ENCODE measurements at regions not wholly inside any gene's neighbourhood (a gene's known extent, or its start where the extent isn't known, plus 50 kb on each side); places are given as distances from the start of the nearest gene placed in this dataset.

DNA sequence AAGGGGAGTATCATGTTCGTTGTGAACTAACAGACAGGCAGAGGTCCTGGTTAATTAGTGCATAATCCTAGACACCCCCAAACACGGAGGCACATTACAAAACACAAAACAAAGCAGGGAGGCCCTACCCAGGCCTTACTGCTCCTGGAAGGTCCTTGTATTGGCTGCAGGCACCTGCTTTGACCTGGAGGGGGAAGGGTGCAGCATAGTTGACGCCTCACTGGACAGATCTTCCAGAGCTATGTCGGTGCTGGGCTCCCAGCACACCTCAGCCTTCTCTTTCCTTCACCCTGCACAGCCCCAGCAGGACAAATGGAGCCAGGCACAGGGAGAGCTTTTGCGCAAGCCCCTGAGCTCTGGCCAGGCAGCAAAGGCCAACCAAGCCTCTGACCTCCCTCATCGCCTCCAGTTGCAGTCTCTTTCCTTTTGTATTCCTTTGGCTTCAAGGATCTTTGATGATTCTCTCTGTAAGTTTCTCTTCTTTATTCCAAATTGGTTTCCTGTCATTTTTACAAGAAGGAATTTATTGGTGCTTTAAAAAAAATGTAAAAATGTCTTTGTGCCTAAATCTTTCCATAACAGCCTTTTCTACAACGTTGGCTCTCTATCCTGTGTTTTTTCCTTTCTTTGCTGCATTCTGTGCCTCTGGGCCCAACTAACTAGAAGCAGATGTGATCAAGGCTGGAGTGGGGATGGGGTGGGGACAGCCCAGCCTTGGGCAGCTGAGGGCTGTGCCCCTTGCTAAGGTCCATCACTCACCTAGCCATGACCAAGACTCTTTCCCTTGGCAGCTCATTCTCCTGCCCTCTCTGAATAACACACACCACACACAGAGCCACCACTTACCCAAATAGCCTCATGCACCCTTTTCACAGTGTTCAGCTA is 317.1 kb upstream of the NPVF start:
- Mint-ChIP-seq H3K27ac (no peak overlapping the region), H3K4me1 (peaks cover 4% of the 10 kb centered on the region), H3K4me3 (no peak overlapping the region), H3K36me3 (no peaks in the 10 kb centered on the region), H3K9me3 (peaks cover 3% of the 10 kb centered on the region), H3K27me3 (peaks cover 28% of the 10 kb centered on the region)
- ATAC-seq (ENCODE audit: low read depth) (no peak), DNase-seq (no peak)
- POLR2A ChIA-PET: no interaction called here

GRCh38 chr7:25546306-25546705 is 318.0 kb upstream of the NPVF start:
- H3K4me3 Mint-ChIP-seq: no peak overlapping the region
- DNase-seq (no peak), ATAC-seq (ENCODE audit: low read depth) (no peak)
- peaks cover 4% of the 10 kb centered on the region for H3K4me1 Mint-ChIP-seq
- peaks cover 3% of the 10 kb centered on the region for H3K9me3 Mint-ChIP-seq
- H3K27ac Mint-ChIP-seq: no peak overlapping the region
- POLR2A ChIA-PET: no interaction called here
- no peaks in the 10 kb centered on the region for H3K36me3 Mint-ChIP-seq
- H3K27me3 Mint-ChIP-seq: peaks cover 31% of the 10 kb centered on the region

DNA sequence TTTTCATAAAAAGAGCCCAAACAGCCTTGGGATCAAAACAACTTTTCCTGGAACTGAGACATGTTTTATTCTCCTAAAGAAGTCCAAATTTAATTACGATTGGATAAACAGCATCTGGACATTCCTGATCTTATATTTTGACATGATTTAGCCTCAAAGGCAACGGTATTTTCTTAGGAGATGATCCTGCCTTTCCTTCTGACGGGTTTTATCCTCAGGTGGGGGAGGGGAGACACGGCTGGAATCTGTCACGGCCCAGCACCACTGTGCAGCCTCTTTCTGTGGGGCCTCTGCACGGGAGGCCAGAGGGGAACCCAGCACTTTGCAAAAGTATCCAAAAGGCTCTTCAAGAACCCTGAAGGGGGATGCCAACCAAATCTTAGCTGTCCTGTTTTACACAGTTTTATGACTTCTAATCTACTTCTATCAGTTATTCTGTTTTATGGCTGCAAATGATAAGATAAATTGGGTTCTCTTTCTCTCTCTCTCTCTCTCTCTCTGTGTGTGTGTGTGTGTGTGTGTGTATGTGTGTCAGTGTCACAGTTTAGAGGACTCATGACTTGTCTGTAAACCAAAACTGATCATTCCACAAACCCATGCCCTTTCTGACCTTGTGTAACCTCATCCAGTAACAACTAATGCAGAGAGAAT is 321.1 kb upstream of the NPVF start:
- no peaks in the 10 kb centered on the region for H3K4me1 Mint-ChIP-seq
- H3K36me3 Mint-ChIP-seq: no peaks in the 10 kb centered on the region
- no peaks in the 10 kb centered on the region for H3K9me3 Mint-ChIP-seq
- no peak overlapping the region for H3K4me3 Mint-ChIP-seq
- DNase-seq: no peak
- H3K27ac Mint-ChIP-seq: no peak overlapping the region
- POLR2A ChIA-PET: no interaction called here
- peaks cover 25% of the 10 kb centered on the region for H3K27me3 Mint-ChIP-seq
- ATAC-seq (ENCODE audit: low read depth): no peak

GRCh38 chr7:25550149-25550548 is 321.9 kb upstream of the NPVF start:
- Mint-ChIP-seq H3K27me3 (peaks cover 24% of the 10 kb centered on the region), H3K4me3 (no peak overlapping the region), H3K36me3 (no peaks in the 10 kb centered on the region), H3K4me1 (no peaks in the 10 kb centered on the region), H3K9me3 (no peaks in the 10 kb centered on the region), H3K27ac (no peak overlapping the region)
- POLR2A ChIA-PET: no interaction called here
- no peak for DNase-seq
- ATAC-seq (ENCODE audit: low read depth): no peak

DNA sequence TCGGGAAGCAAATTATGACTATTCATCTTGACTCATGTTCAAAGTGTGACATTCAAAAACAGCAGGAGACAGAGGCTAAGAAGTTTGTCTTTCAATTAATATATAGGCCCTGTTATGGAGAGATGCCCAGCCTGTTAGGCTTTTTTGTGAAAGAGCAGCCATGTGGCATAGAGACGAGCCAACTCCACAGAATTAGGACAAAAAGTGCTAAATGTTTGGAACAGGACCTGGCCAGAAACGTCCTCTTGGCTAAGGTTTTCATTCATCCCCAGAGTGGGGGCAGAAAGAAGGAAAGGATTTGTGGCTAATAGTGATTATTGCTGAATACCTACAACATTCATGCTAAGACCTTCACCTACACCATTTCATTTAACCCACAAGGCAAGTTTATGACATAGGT is 324.7 kb upstream of the NPVF start:
- Mint-ChIP-seq H3K36me3 (no peaks in the 10 kb centered on the region), H3K27ac (no peak overlapping the region), H3K4me1 (peaks cover 2% of the 10 kb centered on the region), H3K4me3 (no peak overlapping the region), H3K27me3 (peaks cover 18% of the 10 kb centered on the region), H3K9me3 (no peaks in the 10 kb centered on the region)
- POLR2A ChIA-PET: no interaction called here
- no peak for ATAC-seq (ENCODE audit: low read depth)
- DNase-seq: no peak

DNA sequence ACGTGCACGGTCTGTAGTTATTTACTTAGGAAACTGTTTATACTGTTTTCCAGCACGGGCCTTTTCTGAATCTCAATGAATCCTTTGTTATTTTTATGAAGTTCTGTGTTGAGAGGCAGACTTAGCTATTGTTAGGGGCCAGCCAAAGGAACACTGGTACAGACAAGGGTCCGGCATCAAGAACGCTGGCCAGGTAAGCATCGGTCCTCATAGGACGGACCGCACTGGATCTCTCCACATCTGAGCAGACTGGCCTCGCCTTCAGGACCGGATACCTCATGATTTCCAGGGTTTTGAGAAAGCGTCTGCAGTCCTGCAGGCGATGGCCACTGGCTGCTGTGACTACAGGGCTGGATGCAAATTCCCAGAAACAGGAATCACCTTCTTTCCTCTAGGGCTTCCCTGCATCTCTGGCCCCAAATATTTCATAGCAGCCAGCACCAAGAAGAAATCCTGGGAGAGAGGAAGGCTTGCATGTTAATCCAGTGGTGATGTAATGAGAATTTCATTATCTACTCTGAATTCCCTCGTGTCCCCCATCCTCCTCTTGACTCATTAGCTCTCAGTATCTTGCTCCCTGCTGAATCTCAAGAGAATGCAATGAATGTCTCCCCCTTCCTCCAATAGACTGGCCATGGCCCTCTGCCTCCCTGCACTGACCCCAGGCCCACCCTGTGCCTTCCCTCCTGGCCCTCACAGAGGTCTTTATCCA is 325.4 kb upstream of the NPVF start:
- Mint-ChIP-seq H3K27ac (no peak overlapping the region), H3K4me3 (no peak overlapping the region), H3K9me3 (peaks cover 2% of the 10 kb centered on the region), H3K27me3 (peaks cover 15% of the 10 kb centered on the region), H3K4me1 (peaks cover 2% of the 10 kb centered on the region), H3K36me3 (no peaks in the 10 kb centered on the region)
- ATAC-seq (ENCODE audit: low read depth): no peak
- POLR2A ChIA-PET: no interaction called here
- DNase-seq: no peak

GRCh38 chr7:25557379-25557917 is 329.2 kb upstream of the NPVF start:
- no peak overlapping the region for H3K4me3 Mint-ChIP-seq
- peaks cover 2% of the 10 kb centered on the region for H3K4me1 Mint-ChIP-seq
- no peak for ATAC-seq (ENCODE audit: low read depth)
- peaks cover 10% of the 10 kb centered on the region for H3K27me3 Mint-ChIP-seq
- H3K9me3 Mint-ChIP-seq: peaks cover 2% of the 10 kb centered on the region
- POLR2A ChIA-PET: no interaction called here
- no peak overlapping the region for H3K27ac Mint-ChIP-seq
- no peak for DNase-seq
- H3K36me3 Mint-ChIP-seq: no peaks in the 10 kb centered on the region

- Mint-ChIP-seq H3K36me3 (no peaks in the 10 kb centered on the region), H3K4me3 (no peak overlapping the region), H3K4me1 (peaks cover 2% of the 10 kb centered on the region), H3K9me3 (peaks cover 2% of the 10 kb centered on the region), H3K27ac (no peak overlapping the region), H3K27me3 (peaks cover 6% of the 10 kb centered on the region)
- DNase-seq (no peak), ATAC-seq (ENCODE audit: low read depth) (no peak)
- POLR2A ChIA-PET: no interaction called here
These were observed 329.6 kb upstream of the NPVF start for GRCh38 chr7:25557930-25558329.

- H3K36me3 Mint-ChIP-seq: no peaks in the 10 kb centered on the region
- peaks cover 6% of the 10 kb centered on the region for H3K27me3 Mint-ChIP-seq
- H3K9me3 Mint-ChIP-seq: peaks cover 2% of the 10 kb centered on the region
- no peak overlapping the region for H3K4me3 Mint-ChIP-seq
- H3K27ac Mint-ChIP-seq: no peak overlapping the region
- DNase-seq: no peak
- ATAC-seq (ENCODE audit: low read depth): no peak
- POLR2A ChIA-PET: no interaction called here
- peaks cover 2% of the 10 kb centered on the region for H3K4me1 Mint-ChIP-seq
These were observed 330.3 kb upstream of the NPVF start for GRCh38 chr7:25558605-25559004.

DNA sequence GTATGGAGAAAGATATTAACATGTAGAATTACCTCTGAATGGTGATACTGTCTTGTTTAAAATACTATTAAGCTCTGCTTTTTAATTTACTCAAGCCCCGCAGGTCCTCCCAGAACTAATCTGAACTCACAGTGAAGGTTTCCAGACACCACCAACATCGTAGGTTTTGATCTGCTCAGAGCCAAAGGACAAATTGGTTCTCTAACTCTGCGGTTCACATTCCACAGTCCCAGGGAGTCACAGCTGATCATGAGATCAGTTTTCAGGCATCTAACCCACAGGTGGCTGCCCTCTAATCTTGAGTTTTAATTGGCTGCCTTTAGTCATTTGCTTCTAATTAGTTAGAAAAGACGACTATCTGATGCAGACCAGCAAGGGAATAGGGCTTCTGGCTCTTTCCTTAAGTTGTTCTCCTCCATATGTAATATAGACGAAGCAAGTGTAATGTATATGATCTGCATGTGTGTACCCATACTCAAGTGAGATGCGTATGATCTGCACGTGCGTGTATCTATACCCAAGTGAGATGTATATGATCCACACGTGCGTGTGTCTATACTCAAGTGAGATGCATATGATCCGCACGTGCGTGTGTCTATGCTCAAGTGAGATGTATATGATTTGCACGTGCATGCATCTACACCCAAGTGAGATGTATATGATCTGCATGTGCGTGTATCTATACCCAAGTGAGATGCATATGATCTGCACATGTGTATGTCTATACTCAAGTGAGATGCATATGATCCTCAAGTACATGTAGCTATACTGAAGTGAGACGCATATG is 331.5 kb upstream of the NPVF start:
- H3K4me3 Mint-ChIP-seq: no peak overlapping the region
- ATAC-seq (ENCODE audit: low read depth) (no peak), DNase-seq (no peak)
- peaks cover 2% of the 10 kb centered on the region for H3K9me3 Mint-ChIP-seq
- peaks cover 9% of the 10 kb centered on the region for H3K27me3 Mint-ChIP-seq
- no peaks in the 10 kb centered on the region for H3K36me3 Mint-ChIP-seq
- H3K4me1 Mint-ChIP-seq: peaks cover 2% of the 10 kb centered on the region
- POLR2A ChIA-PET: no interaction called here
- no peak overlapping the region for H3K27ac Mint-ChIP-seq

DNA sequence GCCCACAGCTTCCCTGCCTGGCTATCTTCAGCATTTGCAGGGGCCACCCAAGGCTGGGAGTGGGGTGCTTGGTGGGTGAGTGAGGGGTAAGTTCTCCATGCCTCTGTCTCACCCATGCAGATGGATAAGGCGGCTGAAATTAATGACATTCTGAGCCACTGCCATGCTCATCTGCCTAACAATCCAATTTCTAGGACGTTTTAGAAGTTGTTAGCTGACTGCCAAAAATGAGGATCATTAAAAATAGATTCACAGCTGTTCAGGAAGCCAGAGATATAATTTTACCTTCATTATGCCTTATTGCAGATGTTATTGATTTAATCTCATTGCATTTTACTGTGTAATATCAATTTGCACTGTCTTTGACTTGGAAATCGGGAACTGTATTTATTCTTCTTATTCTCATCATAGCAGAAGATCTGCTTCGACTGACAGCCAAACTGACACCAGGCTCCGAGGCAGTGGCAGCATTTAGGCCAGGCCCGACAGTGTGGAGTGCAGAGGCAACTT is 334.4 kb upstream of the NPVF start:
- H3K27me3 Mint-ChIP-seq: peaks cover 6% of the 10 kb centered on the region
- ATAC-seq (ENCODE audit: low read depth): no peak
- H3K9me3 Mint-ChIP-seq: peaks cover 2% of the 10 kb centered on the region
- DNase-seq: no peak
- peaks cover 2% of the 10 kb centered on the region for H3K4me1 Mint-ChIP-seq
- no peaks in the 10 kb centered on the region for H3K36me3 Mint-ChIP-seq
- POLR2A ChIA-PET: no interaction called here
- no peak overlapping the region for H3K27ac Mint-ChIP-seq
- H3K4me3 Mint-ChIP-seq: no peak overlapping the region

- POLR2A ChIA-PET: no interaction called here
- H3K27ac Mint-ChIP-seq: no peak overlapping the region
- peaks cover 3% of the 10 kb centered on the region for H3K27me3 Mint-ChIP-seq
- H3K9me3 Mint-ChIP-seq: no peaks in the 10 kb centered on the region
- H3K4me3 Mint-ChIP-seq: no peak overlapping the region
- H3K36me3 Mint-ChIP-seq: no peaks in the 10 kb centered on the region
- DNase-seq: no peak
- ATAC-seq (ENCODE audit: low read depth): no peak
- H3K4me1 Mint-ChIP-seq: peaks cover 2% of the 10 kb centered on the region
These were observed 336.7 kb upstream of the NPVF start for GRCh38 chr7:25565002-25565401.

DNA sequence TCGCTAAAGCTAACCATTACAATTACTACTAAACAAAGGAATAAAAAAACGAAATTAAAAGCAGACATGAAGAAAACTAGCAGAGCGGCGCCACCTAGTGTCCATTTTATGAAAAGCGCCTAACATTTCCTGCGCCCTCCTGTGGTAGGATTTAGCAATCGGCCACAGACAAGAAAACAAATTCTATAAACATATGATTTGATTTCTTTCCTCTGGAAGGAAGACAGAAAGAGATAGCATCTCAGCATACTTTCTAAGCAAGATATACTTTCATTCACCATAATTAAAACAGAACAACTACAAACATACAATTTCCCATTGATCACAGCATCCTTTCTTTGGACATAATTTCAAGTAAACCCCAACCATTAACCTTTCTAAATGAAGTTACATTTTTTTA is 337.7 kb upstream of the NPVF start:
- Mint-ChIP-seq H3K36me3 (no peaks in the 10 kb centered on the region), H3K27ac (no peak overlapping the region), H3K4me3 (peak overlapping the region; percentile 63), H3K27me3 (peaks cover 3% of the 10 kb centered on the region), H3K9me3 (no peaks in the 10 kb centered on the region), H3K4me1 (peaks cover 2% of the 10 kb centered on the region)
- POLR2A ChIA-PET: no interaction called here
- peak; percentile 61 for DNase-seq
- ATAC-seq (ENCODE audit: low read depth): no peak

All from activated naive CD8-positive, alpha-beta T cell treated with anti-CD3 and anti-CD28 coated beads, Interleukin-2, amount 10 ng/mL, durations not matched to agents 7 days and 5 days (primary cell).